ENCODE measurements at regions not wholly inside any gene's neighbourhood (a gene's known extent, or its start where the extent isn't known, plus 50 kb on each side); places are given as distances from the start of the nearest gene placed in this dataset.

DNA sequence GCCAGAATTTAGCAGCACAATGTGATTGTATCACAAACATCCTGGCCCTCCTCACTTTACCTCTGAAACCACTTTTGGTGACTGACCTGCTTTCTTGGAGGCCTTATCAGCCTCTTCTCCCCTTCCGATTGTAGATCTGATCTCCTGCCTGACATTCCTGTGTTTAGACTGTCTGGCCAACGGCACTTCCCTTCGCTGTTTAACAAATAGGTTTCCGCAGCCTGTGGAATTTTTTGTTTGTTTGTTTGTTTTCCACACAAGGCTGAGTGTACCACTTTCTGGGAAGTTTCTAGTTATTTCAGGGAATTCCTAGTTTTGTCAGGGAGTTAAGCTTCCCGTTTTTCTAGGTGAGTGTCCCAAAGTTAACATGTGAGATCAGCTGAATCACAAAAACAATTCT is 65.9 kb upstream of the CDKN3 start:
- DNase-seq (ENCODE audit: insufficient read length, low spot score) (no peak), FAIRE-seq (no peak)
- no peak for TF ChIP-seq CTCF (IDR thresholded peaks at IDR 0.05; ENCODE audit: insufficient read depth, missing control alignments)

GRCh38 chr14:54331516-54331915 is 65.3 kb upstream of the CDKN3 start:
- TF ChIP-seq CTCF (IDR thresholded peaks at IDR 0.05; ENCODE audit: insufficient read depth, missing control alignments), result no peak
- DNase-seq (ENCODE audit: insufficient read length, low spot score), result no peak
- no peak for FAIRE-seq

GRCh38 chr14:54332490-54332889 is 64.3 kb upstream of the CDKN3 start:
- FAIRE-seq, result no peak
- no peak for TF ChIP-seq CTCF (IDR thresholded peaks at IDR 0.05; ENCODE audit: insufficient read depth, missing control alignments)

DNA sequence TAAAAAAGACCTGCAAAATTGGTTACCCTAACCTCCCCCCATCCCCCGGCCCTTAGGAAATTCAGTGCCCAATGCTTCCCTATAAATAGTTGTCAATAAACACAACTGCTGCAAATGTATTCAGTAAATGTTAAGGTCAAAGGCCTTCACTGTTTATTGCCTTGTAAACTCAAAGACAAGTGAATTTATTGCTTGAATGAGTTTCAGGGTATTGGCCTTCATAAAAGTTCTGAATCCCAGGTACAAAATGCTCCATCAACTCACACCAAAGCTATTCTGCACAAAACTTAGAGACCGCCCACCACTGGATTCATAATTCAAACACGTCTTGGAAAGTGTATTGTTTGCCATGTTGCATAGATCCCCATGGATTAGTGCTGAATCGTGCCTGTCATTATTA is 63.3 kb upstream of the CDKN3 start:
- TF ChIP-seq CTCF (IDR thresholded peaks at IDR 0.05; ENCODE audit: insufficient read depth, missing control alignments), result no peak
- no peak for DNase-seq (ENCODE audit: insufficient read length, low spot score)
- no peak for FAIRE-seq

More at GRCh38 chr14:54332490-54332889, 64.3 kb upstream of the CDKN3 start:
- DNase-seq (ENCODE audit: insufficient read length, low spot score), result no peak

- TF ChIP-seq CTCF (IDR thresholded peaks at IDR 0.05; ENCODE audit: insufficient read depth, missing control alignments), result no peak
Observed at GRCh38 chr14:54335569-54336155, 61.1 kb upstream of the CDKN3 start.

DNA sequence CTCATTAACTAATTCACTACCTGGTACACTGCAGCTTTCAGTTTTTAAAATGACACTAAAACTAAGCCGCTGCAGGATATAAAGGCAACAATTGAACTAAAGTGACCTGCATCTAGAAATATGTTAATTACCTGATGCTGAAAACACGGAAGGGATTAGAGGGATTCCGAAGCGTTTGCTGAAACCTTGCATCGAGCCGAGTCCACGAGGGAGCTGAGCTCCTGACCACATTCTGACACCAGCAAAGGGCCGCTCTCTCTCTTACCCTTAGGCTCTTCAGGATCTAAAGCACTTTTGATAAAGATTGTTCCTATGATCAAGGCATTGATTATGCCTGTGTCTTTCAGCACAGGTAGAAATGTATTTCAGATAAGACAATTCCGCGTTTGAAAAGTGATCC is 59.5 kb upstream of the CDKN3 start:
- DNase-seq (ENCODE audit: insufficient read length, low spot score) (no peak), FAIRE-seq (no peak)

More at GRCh38 chr14:54335569-54336155, 61.1 kb upstream of the CDKN3 start:
- FAIRE-seq (no peak), DNase-seq (ENCODE audit: insufficient read length, low spot score) (no peak)

More for the DNA sequence above, 59.5 kb upstream of the CDKN3 start:
- TF ChIP-seq CTCF (IDR thresholded peaks at IDR 0.05; ENCODE audit: insufficient read depth, missing control alignments), result no peak

Data from D721Med (cell line).